Brain pericyte (primary cell): ENCODE measurements at regions not wholly inside any gene's neighbourhood (a gene's known extent, or its start where the extent isn't known, plus 50 kb on each side); places are given as distances from the start of the nearest gene placed in this dataset.
A peak's percentile ranks its signal among the peaks of the same experiment; 100 is the strongest.
"Not testable (repeated sequence)": the region's sequence is repeated elsewhere in the genome, so short reads cannot be mapped to it uniquely, and the experiment has no call there.

ENCODE experiments used
- DNase-seq: peaks from one replicate; pipeline ENCODE4 v3.0.0-alpha.2; 2012; ENCODE audit warnings: low read depth, low spot score

DNA sequence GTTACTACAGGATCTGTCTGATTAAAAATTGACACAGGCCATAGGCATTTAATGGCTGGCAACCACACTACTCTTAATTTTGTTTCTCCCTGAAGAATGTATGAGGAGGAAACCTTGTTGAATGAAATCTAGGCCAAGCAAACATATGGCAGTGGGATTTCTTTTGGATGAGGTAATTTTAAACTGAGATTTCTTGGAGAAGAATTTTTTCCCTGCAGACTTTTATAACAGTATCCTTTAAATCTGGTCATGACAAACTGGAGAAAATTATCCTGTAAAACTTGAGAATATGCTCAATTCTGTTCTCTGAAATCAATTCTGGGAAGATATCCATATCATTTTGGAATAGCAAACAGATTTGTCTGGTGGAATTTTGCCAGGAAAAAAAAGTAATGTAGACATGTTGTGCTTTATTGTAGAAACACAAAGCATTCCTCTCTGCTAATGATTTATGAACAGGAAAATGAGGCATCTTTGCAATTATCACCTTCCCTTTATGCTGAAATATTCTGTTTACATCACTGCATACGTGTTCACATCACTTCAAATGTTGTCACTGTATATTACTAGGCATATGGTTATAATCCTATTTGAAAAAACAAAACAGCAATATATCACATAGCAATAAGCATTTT is 108.3 kb upstream of the ARSJ start:
- no peak for DNase-seq

GRCh38 chr4:114088481-114088880 is 109.0 kb upstream of the ARSJ start:
- no peak for DNase-seq

GRCh38 chr4:114091546-114091945 is 112.1 kb upstream of the ARSJ start:
- DNase-seq, result no peak

- DNase-seq, result no peak
Measured at GRCh38 chr4:114093221-114093715, 113.8 kb upstream of the ARSJ start.

DNA sequence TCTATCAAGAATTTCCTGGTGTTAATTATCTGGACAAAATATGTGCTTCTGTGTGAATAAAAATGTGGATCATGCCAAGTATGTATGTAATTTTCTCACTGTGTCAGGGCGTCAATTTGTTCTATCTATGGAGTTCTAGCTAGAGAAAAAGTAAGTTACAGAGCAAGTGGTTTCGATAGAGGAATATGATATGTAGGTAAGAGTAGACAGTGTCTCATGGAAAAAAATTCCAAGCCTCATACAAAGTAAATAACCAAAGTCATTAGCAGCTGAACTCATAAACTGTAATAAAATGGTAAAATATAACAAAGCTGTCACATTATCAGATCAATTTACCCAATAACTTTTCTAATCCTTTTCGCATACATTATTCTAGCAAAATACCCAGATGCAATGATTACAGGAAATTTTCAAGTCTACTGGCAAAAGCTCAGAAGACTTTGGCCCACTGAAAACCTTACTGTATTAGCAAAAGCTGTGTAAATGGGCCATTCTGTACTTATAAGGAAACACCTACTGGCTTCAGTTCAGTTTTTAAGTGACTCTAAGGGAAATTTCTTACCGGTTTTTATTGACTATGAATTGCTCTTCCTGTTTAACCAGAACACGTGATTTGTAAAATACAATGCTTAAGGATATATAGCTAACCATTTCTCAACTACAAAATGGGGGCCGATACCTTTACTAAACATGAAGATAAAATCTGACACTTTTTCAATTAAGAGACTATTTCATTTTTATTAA is 121.0 kb upstream of the ARSJ start:
- no peak for DNase-seq

GRCh38 chr4:114103908-114104307 is 124.5 kb upstream of the ARSJ start:
- DNase-seq, result no peak

GRCh38 chr4:114108869-114109268 is 129.4 kb upstream of the ARSJ start:
- DNase-seq, result peak; percentile 1

DNA sequence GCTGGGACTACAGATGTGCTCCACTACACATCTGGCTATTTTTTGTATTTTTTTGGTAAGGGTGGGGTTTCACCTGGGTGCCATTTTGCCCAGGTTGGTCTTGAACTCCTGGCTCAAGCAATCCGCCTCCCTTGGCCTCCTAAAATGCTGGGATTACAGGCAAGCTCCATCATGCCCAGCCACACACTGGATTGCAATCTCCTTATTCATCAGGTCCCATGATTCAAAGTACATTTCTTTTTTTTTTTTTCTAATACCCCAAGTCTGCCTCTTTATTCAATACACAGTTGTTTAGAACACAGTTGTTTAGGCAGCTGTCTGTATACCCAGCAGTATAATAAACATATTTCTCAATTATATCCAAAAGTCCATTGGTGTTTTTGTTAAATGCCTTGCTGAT is 130.3 kb upstream of the ARSJ start:
- DNase-seq, result no peak

DNA sequence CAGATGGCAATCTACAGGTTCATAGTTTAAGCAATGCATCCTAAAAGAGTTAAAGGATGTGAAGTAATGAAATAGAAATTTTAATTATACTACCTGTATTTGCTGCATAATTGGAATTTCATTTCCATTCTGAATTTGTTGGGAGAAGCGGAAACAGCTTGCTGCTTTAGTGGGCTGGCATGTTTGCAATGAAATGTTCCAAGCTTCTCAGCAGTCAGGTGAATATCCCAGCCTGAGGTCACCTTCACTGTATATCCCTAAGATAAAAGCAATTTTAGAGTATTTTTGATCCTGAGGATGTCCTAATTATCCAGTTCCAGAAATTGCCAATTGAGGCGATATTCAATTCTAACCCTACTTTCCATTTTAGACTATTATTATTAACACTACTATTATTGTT is 136.1 kb upstream of the ARSJ start:
- no peak for DNase-seq

DNA sequence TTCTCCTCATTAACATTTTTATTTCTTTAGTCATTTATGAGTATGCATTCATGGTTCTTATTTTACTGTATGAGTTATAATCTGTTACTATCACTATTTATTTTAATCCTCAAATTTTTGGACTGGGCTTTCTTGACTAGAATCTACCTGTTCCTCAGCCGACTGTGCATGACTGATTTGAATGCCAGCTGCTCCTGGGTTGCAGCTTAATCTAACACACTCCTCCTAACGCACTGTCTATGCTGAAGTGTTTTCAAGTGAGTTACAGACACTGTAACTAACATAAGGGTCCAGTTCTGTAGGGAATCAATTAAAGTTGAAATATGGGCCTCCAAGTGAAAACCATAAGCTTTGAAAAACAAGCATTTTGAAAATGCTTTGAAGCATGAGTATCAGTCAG is 137.4 kb upstream of the ARSJ start:
- DNase-seq, result no peak

DNA sequence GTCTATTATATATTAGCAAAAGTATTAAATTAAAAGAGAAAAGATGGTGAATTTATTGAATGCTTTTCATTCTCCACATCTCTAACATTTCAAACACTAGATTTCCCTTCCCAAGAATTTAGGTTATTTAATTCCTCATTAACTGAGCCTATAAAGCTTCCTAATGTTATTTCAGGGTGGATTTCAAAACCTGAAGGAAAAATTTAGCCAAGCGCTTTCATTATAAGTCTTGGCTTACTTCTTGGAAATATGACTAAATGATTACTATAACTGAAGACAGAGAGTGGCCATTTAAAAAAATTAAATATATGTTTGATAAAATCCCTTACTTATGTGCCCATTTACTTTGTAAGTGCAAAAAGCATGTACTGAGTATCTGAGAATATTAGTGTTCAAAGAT is 141.8 kb upstream of the ARSJ start:
- DNase-seq, result no peak

- DNase-seq, result no peak
Measured at GRCh38 chr4:114132199-114132598, 152.8 kb upstream of the ARSJ start.

DNA sequence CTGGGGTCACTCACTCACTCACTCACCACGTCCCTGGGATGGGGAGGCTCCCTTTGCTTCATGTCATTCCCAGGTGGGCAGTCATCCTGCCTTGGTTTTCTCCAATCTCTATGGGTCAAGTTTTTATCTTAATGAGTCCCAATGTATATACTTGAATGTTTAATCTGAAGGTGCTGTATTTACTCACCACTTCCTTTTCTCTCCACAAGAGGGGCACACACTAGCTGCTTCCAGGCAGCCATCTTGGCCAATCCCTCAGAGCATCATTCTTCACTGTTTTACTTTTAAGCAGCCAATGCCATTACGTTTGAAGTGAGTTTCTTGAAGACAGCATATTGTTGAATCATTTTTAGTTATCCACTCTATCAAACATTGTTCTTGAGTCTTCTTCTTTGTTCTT is 153.4 kb upstream of the ARSJ start:
- DNase-seq, result no peak

DNA sequence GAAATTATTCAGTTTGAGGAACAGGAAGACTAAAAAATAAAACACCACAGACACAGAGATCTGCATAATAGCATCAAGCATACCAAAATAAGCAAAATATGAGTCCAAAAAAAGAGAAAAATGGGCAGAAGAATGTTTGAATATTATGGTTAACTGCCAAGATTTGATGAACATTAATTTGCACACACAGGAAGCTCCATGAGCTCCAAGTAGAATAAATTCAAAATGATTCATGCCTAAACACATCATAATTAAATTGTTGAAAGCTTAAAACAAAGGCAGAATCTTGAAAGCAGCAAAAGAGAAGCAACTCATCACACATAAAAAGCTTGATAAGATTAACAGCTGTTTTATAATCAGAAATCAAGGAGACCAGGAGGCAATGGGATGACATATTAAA is 156.6 kb upstream of the ARSJ start:
- no peak for DNase-seq

DNA sequence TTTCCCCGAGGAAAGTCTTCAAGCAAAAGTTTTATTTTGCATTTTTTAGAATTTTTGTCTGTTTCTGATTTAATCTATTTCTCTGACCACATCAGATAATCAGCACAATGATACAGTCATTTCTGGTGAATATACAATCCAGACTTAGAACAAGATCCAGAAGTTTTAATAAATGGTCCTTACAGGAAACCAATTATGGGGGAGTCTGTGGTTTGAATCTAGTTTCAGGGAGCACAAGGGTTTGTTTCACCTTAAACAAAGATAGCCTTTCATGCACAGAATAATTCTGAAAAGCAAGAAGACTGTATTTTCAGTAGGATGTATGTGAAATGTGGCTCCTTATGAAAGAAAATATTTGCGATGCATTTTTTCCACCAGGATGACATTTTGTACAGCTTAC is 158.5 kb upstream of the ARSJ start:
- no peak for DNase-seq

DNA sequence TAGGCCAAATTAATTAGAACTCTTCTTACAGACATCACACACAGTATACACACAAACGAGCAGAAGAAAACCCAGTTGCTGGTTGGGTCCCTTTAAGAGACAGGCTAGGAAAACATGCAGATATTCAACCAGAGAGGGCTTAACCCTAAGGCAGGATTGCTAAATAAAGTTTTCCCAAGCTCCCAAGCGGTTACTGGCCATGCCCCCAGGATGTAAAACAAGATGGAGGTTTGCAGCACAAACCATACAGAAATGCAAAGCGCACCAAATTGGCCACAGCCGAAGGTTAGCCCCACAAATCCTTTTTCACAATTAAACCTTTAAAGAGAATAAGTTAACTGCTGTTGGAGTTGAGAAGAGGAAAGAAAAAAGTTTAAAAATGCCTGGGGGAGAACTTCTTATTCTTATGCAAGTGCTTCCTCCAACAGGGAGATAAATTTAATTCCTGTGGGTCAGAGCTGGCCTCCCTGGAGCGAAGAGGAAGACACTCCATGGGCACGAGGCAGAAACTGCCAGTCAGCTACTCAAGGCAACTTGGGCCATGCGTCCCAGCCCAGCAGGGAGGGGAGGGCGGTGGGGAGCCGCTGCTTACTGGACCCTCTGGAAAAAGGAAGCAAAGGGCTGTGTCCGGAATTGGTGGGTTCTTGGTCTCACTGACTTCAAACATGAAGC is 167.6 kb upstream of the ARSJ start:
- no peak for DNase-seq

DNA sequence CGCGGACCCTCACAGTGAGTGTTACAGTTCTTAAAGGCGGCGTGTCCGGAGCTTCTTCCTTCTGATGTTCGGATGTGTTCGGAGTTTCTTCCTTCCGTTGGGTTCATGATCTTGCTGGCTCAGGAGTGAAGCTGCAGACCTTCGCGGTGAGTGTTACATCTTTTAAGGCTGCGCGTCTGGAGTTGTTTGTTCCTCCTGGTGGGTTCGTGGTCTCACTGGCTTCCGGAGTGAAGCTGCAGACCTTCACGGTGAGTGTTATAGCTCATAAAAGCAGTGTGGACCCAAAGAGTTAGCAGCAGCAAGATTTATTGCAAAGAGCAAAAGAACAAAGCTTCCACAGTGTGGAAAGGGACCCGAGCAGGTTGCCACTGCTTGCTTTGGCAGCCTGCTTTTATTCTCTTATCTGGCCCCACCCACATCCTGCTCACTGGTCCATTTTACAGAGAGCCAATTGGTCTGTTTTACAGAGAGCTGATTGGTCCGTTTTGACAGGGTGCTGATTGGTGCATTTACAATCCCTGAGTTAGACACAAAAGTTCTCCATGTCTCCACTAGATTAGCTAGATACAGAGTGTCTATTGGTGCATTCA is 168.3 kb upstream of the ARSJ start:
- DNase-seq, result not testable (repeated sequence)

DNA sequence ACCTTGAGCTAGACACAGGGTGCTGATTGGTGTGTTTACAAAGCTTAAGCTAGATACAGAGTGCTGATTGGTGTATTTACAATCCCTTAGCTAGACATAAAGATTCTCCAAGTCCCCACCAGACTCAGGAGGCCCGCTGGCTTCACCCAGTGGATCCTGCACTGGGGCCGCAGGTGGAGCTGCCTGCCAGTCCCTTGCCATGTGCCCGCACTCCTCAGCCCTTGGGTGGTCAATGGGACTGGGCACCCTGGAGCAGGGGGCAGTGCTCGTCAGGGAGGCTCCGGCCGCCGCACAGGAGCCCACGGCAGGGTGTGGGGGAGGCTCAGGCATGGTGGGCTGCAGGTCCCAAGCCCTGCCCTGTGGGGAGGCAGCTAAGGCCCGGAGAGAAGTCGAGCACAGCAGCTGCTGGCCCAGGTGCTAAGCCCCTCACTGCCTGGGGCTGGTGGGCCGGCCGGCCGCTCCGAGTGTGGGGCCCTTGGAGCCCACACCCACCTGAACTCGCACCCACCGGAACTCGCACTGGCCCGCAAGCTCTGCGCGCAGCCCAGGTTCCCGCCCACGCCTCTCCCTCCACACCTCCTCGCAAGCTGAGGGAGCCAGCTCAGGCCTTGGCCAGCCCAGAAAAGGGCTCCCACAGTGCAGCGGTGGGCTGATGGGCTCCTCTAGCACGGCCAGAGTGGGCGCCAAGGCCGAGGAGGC is 169.1 kb upstream of the ARSJ start:
- DNase-seq, result not testable (repeated sequence)

DNA sequence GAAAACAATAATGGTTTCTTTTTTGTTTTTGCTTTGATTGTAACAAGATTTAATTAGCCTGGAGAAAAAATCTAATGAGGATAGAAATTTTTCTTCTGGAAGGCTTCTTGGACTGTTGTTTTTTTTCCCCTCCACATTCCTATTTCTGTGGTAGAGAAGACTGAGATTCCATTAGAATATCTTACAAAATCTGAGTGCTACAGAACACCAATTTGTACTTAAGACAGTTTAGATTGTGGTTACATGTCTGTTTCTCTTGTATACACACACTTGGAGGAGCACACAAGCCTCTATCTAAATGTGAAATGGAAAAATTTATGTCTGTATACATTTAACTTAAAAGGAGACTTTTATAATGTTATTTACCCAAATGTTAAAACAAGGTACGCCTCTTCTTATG is 176.9 kb upstream of the ARSJ start:
- no peak for DNase-seq

GRCh38 chr4:114161809-114162208 is 182.4 kb upstream of the ARSJ start:
- no peak for DNase-seq

GRCh38 chr4:114163051-114163450 is 183.6 kb upstream of the ARSJ start:
- DNase-seq, result no peak

- DNase-seq, result no peak
Measured at GRCh38 chr4:114173968-114174367, 194.5 kb upstream of the ARSJ start.
